Upper lobe of left lung (tissue), 6 donors: ENCODE measurements at regions not wholly inside any gene's neighbourhood (a gene's known extent, or its start where the extent isn't known, plus 50 kb on each side); places are given as distances from the start of the nearest gene placed in this dataset.
A peak's percentile ranks its signal among the peaks of the same experiment; 100 is the strongest.

Experiments
- ATAC-seq, 2 donors: fragments of 200-7000 bp; cut with Tn5 transposase; one replicate each; pipeline ENCODE4 v1.9.1; 2022; ENCODE audit warnings: mild to moderate bottlenecking in 2 of 2, moderate library complexity in 2 of 2; ENCODE audit not compliant: low FRiP score in 2 of 2
- DNase-seq, 2 donors: peaks; one replicate each; pipeline ENCODE4 v3.0.0-alpha.2; 2019 to 2020
- H3K27ac ChIP-seq, 4 donors: fragments of 200-600 bp; sonication (generic); one replicate each; pipeline ENCODE4 v1.5.1; 2016 to 2019
- H3K27me3 ChIP-seq, 4 donors: fragments of 200-600 bp; sonication (generic); one replicate each; pipeline ENCODE4 v1.5.1; 2017 to 2019
- H3K36me3 ChIP-seq, 4 donors: fragments of 200-600 bp; sonication (generic); one replicate each; pipeline ENCODE4 v1.5.1; 2016 to 2019
- H3K4me1 ChIP-seq, 4 donors: fragments of 200-600 bp; sonication (generic); one replicate each; pipeline ENCODE4 v1.5.1; 2018 to 2019
- H3K4me3 ChIP-seq, 4 donors: fragments of 200-600 bp; sonication (generic); one replicate each; pipeline ENCODE4 v1.5.1; 2017 to 2019; ENCODE audit warnings: mild to moderate bottlenecking in 2 of 4, moderate library complexity in 1 of 4
- H3K9me3 ChIP-seq, 4 donors: fragments of 200-600 bp; sonication (generic); one replicate each; pipeline ENCODE4 v1.5.1; 2018 to 2019
- EP300 ChIP-seq, 4 donors: sonication (generic); formaldehyde crosslinking; IDR thresholded peaks; one replicate each; pipeline ENCODE4 v1.5.1; 2017; ENCODE audit warnings: antibody characterized with exemption in 4 of 4, control low read depth in 2 of 4
- POLR2A ChIP-seq, 4 donors: fragments of 450-650 bp; IDR thresholded peaks; one replicate each; pipeline ENCODE4 v1.5.1; 2016 to 2017; ENCODE audit warnings: antibody characterized with exemption in 4 of 4, mild to moderate bottlenecking in 2 of 4
- POLR2AphosphoS5 ChIP-seq, 2 donors: sonication (generic); formaldehyde crosslinking; IDR thresholded peaks; one replicate each; pipeline ENCODE4 v1.5.1; 2017; ENCODE audit warnings: antibody characterized with exemption in 2 of 2
- WGBS, 2 donors: methylation state at CpG; one replicate each; pipeline ENCODE4 v1.1.5; 2017 to 2018; 5-methylcytosine and 5-hydroxymethylcytosine counted together
- TF ChIP-seq, protein P1 (sequence below), 6 experiments: fragments of 450-650 bp in 4 of 6; fragments of 200-600 bp in 2 of 6; sonication (generic) in 2 of 6; IDR thresholded peaks; one replicate each; pipeline ENCODE4 v1.5.1; 2016 to 2019; ENCODE audit warnings: antibody characterized with exemption in 6 of 6
- donor health status: DM: no; HTN: no; CAD: no; lungs with moderate emphysema.
- donor health status: DM: no; HTN: yes; CAD: no; lungs with severe emphysema.

DNA sequence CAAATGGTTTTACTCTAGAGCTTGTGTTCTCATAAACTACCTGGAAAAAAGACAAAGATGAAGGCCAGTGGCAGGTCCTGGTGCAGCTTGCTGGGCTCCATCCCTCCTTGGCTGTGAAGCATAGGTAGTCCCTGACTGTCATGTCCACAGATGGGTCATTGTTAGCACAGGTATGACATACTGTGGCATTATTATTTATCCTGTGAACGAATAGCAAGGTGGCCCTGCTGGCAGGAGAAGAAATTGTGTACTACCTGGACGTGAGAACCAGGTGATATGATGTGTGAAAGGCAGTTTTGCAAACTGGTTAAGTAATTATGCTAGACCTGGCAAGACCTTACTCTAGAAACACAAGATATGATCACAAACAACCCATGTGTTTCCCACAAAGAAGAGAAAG, 63.9 kb downstream of the CCDC71L start:
- no peak for DNase-seq
- Histone ChIP-seq H3K27me3 (no peaks in the 10 kb centered on the region), H3K27ac (no peak overlapping the region), H3K36me3 (no peaks in the 10 kb centered on the region), H3K4me3 (no peak overlapping the region), H3K4me1 (peaks cover 0 to 5% (median 4%) of the 10 kb centered on the region in 4 donors), H3K9me3 (no peaks in the 10 kb centered on the region)
- no peak for ATAC-seq
- 81 to 85% methylated on average over 2 of the region's 2 CpGs for WGBS, 2 donors
- TF ChIP-seq EP300 (IDR thresholded peaks at IDR 0.05): no peak
- TF ChIP-seq POLR2AphosphoS5 (IDR thresholded peaks at IDR 0.05): no peak
- TF ChIP-seq, protein P1, sequence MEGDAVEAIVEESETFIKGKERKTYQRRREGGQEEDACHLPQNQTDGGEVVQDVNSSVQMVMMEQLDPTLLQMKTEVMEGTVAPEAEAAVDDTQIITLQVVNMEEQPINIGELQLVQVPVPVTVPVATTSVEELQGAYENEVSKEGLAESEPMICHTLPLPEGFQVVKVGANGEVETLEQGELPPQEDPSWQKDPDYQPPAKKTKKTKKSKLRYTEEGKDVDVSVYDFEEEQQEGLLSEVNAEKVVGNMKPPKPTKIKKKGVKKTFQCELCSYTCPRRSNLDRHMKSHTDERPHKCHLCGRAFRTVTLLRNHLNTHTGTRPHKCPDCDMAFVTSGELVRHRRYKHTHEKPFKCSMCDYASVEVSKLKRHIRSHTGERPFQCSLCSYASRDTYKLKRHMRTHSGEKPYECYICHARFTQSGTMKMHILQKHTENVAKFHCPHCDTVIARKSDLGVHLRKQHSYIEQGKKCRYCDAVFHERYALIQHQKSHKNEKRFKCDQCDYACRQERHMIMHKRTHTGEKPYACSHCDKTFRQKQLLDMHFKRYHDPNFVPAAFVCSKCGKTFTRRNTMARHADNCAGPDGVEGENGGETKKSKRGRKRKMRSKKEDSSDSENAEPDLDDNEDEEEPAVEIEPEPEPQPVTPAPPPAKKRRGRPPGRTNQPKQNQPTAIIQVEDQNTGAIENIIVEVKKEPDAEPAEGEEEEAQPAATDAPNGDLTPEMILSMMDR (IDR thresholded peaks at IDR 0.05): no peak
- TF ChIP-seq POLR2A (IDR thresholded peaks at IDR 0.05): no peak

DNA sequence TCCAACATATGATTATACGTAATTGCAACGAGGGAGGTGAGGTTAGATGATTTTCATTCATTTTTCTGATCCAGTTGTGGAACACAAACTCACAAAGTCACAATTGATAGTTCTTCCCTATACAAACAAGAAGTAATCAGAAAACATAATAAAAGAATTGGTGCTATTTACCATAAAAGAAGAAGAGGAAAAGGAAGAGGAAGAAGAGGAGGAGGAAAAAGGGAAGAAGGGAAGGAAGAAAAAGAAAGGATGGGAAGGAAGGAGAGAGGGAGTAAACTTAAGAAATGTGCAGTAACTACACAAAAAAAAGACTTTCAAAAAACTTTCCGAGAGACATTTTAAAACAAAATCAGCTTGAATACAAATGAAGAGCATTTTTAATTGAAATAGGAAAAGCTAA, 65.0 kb downstream of the CCDC71L start:
- H3K36me3 ChIP-seq: no peaks in the 10 kb centered on the region
- TF ChIP-seq POLR2A (IDR thresholded peaks at IDR 0.05) (no peak), EP300 (IDR thresholded peaks at IDR 0.05) (no peak), POLR2AphosphoS5 (IDR thresholded peaks at IDR 0.05) (no peak)
- TF ChIP-seq, protein P1 (IDR thresholded peaks at IDR 0.05): no peak
- 92 to 94% methylated on average over 3 of the region's 3 CpGs for WGBS, 2 donors

DNA sequence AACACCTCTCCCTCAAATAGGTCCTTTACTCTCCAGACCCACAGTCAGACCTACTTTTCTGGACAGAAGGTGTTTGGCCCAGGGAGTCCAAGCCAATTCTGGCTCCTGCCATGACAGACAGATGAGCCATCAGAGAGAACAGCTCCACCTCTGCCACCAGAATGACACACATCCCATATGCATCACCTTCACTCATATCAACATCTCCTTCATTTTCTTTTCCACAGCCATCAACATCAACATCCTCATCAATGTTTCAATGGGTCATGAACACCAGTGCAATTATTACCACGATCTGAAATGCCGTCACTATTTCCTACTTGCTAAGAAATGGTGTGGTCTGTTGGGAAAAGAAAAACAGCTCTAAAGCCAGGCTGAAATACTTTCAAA, 67.9 kb downstream of the CCDC71L start:
- WGBS, 2 donors: 95 to 97% methylated on average over 2 of the region's 2 CpGs
- no peak for DNase-seq
- Histone ChIP-seq H3K27ac (no peak overlapping the region), H3K36me3 (no peaks in the 10 kb centered on the region), H3K4me3 (no peak overlapping the region), H3K9me3 (no peaks in the 10 kb centered on the region), H3K27me3 (no peaks in the 10 kb centered on the region), H3K4me1 (no peaks in the 10 kb centered on the region)
- TF ChIP-seq, protein P1 (IDR thresholded peaks at IDR 0.05): no peak
- TF ChIP-seq EP300 (IDR thresholded peaks at IDR 0.05) (no peak), POLR2AphosphoS5 (IDR thresholded peaks at IDR 0.05) (no peak), POLR2A (IDR thresholded peaks at IDR 0.05) (no peak)
- ATAC-seq: no peak

More for the DNA sequence above, 65.0 kb downstream of the CCDC71L start:
- DNase-seq: no peak
- no peak for ATAC-seq
- Histone ChIP-seq H3K27me3 (no peaks in the 10 kb centered on the region), H3K27ac (no peak overlapping the region), H3K4me3 (no peak overlapping the region), H3K9me3 (no peaks in the 10 kb centered on the region), H3K4me1 (peaks cover 0 to 5% (median 4%) of the 10 kb centered on the region in 4 donors)

DNA sequence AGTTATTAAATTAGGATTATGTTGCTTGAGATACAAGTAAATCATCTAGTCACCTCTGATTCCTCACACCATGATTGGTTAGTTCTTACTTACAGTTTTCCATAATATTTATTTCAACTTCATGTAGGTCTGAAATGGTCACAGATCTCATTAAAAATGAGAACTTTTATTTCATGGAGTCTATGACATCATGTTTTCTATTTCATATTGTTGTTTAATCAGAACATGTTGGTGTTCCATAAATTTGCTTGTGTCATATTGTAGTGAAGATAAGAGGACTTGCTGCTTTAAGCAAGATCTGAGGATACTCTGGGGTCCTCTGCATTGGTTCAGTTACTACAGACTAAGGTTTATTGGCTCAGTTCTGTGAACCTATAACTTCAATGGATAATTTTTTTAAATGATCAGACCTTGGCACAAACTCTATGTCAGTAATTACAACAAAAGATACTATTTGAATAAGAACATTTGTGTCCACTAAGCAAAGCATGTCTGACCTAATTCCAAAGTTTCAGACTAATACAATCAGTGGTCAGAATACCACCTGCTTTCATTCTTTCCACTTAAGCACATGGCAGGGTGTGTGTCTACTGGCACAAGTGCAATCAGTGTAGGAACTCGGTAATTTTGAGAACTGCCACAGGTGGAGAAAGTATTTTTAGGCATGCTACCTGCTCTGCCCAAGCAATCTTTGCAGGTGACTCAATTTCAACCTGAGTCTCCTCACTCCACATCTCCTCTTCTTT, 68.5 kb downstream of the CCDC71L start:
- Histone ChIP-seq H3K4me3 (no peak overlapping the region), H3K27me3 (no peaks in the 10 kb centered on the region), H3K36me3 (no peaks in the 10 kb centered on the region), H3K9me3 (no peaks in the 10 kb centered on the region), H3K4me1 (no peaks in the 10 kb centered on the region), H3K27ac (no peak overlapping the region)
- TF ChIP-seq EP300 (IDR thresholded peaks at IDR 0.05): no peak
- TF ChIP-seq POLR2AphosphoS5 (IDR thresholded peaks at IDR 0.05): no peak
- no peak for TF ChIP-seq POLR2A (IDR thresholded peaks at IDR 0.05)
- TF ChIP-seq, protein P1 (IDR thresholded peaks at IDR 0.05): no peak
- 45 to 77% methylated on average over 1 of the region's 1 CpG for WGBS, 2 donors
- no peak for DNase-seq
- ATAC-seq: no peak

DNA sequence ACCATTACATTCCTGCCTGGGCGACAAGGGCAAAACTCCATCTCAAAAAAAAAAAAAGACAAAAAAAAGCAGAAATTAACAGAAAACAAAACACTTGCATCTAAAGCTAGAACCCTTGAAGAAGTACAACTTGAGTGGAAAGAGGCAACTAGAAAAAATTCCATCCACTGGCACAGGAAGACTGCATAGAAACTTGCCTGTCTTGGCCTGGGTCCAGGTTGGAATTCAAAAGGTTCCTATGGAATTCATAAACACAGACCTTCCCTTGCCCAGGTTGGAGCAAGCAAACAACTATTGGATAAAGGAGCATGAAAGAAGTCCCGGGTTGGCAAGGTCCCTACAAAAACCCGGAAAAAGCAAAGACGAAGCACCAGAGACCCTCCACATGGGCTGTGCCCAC, 69.8 kb downstream of the CCDC71L start:
- no peak for ATAC-seq
- WGBS, 2 donors: 84 to 87% methylated on average over 4 of the region's 4 CpGs

More for the DNA sequence above, 69.8 kb downstream of the CCDC71L start:
- DNase-seq: no peak
- Histone ChIP-seq H3K4me3 (no peak overlapping the region), H3K4me1 (no peaks in the 10 kb centered on the region), H3K9me3 (no peaks in the 10 kb centered on the region), H3K36me3 (no peaks in the 10 kb centered on the region), H3K27ac (peak overlapping the region in 2 of 4 donors; percentile 21 to 42), H3K27me3 (no peaks in the 10 kb centered on the region)
- TF ChIP-seq POLR2A (IDR thresholded peaks at IDR 0.05): no peak
- no peak for TF ChIP-seq POLR2AphosphoS5 (IDR thresholded peaks at IDR 0.05)
